ENCODE measurements at regions not wholly inside any gene's neighbourhood (a gene's known extent, or its start where the extent isn't known, plus 50 kb on each side); places are given as distances from the start of the nearest gene placed in this dataset.

DNA sequence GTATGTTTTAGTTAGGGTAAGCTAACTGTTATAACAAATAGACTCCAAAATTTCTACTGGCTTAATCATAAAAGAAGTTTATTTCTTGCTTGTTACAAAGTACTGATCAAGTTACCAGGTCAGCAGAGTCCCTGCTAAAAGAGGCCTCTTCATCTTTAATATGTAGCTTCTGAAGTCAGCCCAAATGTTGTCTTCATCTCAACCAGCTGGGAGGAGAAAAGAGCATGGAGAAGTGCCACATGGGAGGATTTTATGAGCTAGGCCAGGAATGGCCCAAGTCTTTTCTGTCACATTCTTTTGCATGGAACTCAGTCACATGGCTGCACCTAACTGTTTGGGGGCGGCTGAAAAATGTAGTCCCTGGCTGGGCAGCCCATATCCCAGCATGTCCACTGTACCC, 63.2 kb upstream of the APOBEC4 start:
- TF ChIP-seq, protein P1, sequence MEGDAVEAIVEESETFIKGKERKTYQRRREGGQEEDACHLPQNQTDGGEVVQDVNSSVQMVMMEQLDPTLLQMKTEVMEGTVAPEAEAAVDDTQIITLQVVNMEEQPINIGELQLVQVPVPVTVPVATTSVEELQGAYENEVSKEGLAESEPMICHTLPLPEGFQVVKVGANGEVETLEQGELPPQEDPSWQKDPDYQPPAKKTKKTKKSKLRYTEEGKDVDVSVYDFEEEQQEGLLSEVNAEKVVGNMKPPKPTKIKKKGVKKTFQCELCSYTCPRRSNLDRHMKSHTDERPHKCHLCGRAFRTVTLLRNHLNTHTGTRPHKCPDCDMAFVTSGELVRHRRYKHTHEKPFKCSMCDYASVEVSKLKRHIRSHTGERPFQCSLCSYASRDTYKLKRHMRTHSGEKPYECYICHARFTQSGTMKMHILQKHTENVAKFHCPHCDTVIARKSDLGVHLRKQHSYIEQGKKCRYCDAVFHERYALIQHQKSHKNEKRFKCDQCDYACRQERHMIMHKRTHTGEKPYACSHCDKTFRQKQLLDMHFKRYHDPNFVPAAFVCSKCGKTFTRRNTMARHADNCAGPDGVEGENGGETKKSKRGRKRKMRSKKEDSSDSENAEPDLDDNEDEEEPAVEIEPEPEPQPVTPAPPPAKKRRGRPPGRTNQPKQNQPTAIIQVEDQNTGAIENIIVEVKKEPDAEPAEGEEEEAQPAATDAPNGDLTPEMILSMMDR (IDR thresholded peaks at IDR 0.05; ENCODE audit: low read length) = no peak
- TF ChIP-seq EZH2 (optimal IDR thresholded peaks at IDR 0.05; ENCODE audit: low read depth, low read length) (no peak), EZH2phosphoT487 (IDR thresholded peaks at IDR 0.05; ENCODE audit: low read length) (no peak)

Data from MM.1S (cell line).